GM12891 (cell line): ENCODE measurements at regions not wholly inside any gene's neighbourhood (a gene's known extent, or its start where the extent isn't known, plus 50 kb on each side); places are given as distances from the start of the nearest gene placed in this dataset.
A peak's percentile ranks its signal among the peaks of the same experiment; 100 is the strongest.
"Not testable (repeated sequence)": the region's sequence is repeated elsewhere in the genome, so short reads cannot be mapped to it uniquely, and the experiment has no call there.

Source experiments
- DNase-seq: peaks from one replicate; pipeline ENCODE4 v3.0.0; 2011; ENCODE audit warnings: low spot score; ENCODE audit not compliant: insufficient read length
- FAIRE-seq: peaks from 2 replicates; lab custom pipeline; 2011; peaks lifted over from hg19 to GRCh38; lab: Jason Lieb, UNC
- PAX5 ChIP-seq: IDR thresholded peaks from 2 replicates; pipeline ENCODE4 v1.6.1; 2011; ENCODE audit warnings: low read length, moderate library complexity, mild to moderate bottlenecking; ENCODE audit not compliant: insufficient read depth, severe bottlenecking
- POLR2A ChIP-seq: IDR thresholded peaks from 2 replicates; pipeline ENCODE4 v1.6.1; 2011; ENCODE audit warnings: low read depth, low read length, control low read depth
- POLR2AphosphoS5 ChIP-seq: IDR thresholded peaks from 2 replicates; pipeline ENCODE4 v1.6.1; 2011; ENCODE audit warnings: low read depth, low read length, control low read depth
- POU2F2 ChIP-seq: IDR thresholded peaks from 2 replicates; pipeline ENCODE4 v1.6.1; 2011; ENCODE audit warnings: low read depth, mild to moderate bottlenecking, control low read depth, low read length, moderate library complexity
- SPI1 ChIP-seq: IDR thresholded peaks from 2 replicates; pipeline ENCODE4 v1.6.1; 2011; ENCODE audit warnings: low read depth, low read length, control low read depth
- TAF1 ChIP-seq: IDR thresholded peaks from 2 replicates; pipeline ENCODE4 v1.6.1; 2011; ENCODE audit warnings: low read depth, low read length, control low read depth

DNA sequence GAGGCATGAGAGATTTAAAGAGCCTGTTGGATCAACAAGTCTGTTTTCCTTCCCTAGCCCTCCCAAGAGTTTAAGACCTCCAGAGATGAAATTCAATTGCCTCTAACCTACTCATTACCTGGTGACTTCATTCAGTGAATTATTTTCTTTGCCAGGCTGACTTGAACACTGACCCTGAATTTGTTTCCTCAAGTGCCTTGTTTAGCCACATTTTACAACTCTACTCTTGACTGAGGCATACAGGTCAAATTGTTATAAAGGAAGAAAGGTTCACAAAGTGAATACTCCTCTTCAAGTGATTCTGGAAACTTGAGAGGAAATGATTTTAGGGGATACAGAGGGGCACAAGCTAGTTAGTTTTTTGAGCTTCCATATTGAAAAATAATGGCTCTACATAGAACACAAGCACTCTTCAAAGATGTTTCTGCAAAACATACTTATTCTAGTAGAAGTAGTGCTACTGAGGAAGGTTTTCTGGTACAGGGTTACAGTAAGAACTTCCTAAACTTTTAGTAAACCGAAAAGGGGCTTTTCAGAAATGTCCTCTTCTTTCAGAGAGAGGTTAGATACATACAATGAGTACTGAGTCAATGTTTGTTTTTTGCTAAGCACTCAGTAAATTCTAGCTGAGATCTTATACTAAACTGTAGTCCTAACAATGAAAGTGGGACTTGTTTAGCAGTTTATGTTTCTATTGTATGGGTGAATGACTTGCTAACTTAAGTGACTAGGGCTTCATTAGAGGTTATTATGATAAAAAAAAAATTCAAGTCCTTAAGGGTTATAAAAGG lies 137.4 kb upstream of the SATB1 start:
- FAIRE-seq: no peak
- DNase-seq: no peak
- no peak for TF ChIP-seq POU2F2
- no peak for TF ChIP-seq SPI1
- TF ChIP-seq POLR2A: no peak
- TF ChIP-seq POLR2AphosphoS5: no peak
- no peak for TF ChIP-seq PAX5
- no peak for TF ChIP-seq TAF1

DNA sequence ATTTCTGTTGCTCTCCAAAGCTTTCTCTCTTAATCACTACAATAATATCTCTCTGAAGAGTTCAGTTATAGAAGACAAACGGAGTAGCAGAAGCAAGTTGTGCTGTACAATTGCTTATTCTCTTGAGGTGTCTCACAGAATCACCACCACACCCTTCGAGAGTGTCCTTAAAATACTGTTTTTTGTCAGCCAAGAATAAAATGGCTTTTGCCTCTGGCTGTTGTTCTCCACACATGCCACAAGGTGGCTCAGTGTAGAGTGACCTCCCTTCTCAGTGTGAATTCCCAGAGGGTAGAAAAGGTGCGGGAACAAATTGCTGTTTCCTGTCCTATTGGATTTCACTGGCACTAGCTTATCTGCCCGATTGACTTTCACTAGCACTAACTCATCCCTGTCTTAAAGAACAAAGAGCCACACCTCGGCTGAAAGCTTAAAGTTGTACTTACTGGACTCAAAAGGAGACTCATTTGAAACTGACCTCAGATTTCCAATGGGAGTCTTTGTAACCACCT lies 134.2 kb upstream of the SATB1 start:
- DNase-seq (no peak), FAIRE-seq (peak; percentile 76)
- TF ChIP-seq PAX5 (no peak), POLR2AphosphoS5 (no peak)

DNA sequence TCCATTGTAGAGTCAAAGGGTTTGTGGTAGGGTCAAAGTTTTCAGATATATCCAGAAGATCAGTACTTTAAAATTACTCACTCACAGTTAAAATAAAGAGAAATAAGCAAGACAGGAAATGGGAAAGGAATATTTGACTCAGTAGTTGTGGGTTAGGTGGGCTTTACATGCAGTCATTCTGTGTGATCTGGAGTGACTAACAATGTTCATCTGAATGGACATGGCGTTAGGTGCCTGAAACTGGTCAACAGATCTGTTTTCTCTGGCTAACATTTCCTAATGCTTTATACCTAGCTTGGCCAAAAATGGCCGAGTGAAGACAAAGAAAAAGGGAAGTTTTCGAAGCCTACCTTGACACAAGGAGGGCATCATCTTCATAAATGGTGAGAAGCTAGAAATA lies 133.4 kb upstream of the SATB1 start:
- DNase-seq (no peak), FAIRE-seq (no peak)
- TF ChIP-seq POU2F2: no peak
- TF ChIP-seq SPI1: no peak
- no peak for TF ChIP-seq POLR2A
- TF ChIP-seq TAF1: no peak
- TF ChIP-seq PAX5: no peak
- TF ChIP-seq POLR2AphosphoS5: no peak

DNA sequence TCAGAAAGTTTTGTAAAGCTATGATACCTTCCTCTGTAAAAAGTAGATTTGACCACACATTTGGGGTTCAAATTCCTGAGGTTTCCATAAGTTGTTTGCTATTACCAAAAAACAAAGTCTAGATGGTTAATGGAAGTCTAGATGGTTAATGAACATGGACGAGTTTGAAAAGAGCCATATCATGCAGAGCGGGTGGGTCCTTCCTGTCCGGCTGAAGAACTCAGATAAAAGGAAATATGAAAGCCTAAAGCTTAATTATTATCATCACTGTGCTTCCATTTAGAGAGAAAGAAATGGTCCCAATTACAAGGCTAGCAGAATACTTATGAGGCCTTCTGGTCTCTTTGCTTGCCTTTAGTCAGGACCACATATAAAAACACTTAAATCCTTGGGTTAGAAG lies 132.1 kb upstream of the SATB1 start:
- TF ChIP-seq TAF1 (no peak), POLR2AphosphoS5 (no peak)

DNA sequence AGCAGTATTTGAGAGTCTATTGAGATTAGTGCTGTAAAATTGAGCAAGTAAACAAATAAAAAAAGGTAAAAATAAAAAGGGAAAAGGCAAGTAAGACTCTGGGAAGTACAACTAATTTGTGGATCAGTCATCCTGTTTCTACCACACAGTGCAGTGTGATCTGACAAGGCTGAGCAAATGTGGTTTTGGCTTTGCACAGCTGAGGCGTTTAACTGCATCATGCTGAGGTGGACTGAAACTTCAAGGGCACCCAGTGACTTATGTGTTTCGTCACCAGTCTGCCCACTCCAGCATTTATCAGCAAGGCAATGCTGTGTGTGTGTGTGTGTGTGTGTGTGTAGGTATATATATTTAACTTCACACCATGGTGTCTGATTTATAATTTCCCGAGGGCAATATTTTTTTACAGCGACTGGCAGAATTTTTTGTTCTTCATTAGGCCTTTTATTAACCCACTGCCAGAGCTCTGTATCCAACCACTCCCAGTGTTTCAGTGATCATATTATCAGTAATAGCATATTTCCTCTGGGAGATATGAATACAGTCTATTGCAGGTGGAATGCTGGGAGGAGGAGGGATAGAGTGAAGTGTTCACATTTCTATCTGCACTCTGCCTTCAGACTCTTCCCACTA lies 131.5 kb upstream of the SATB1 start:
- FAIRE-seq: peak; percentile 5

More for the DNA sequence above, 132.1 kb upstream of the SATB1 start:
- FAIRE-seq (no peak), DNase-seq (no peak)

GRCh38 chr3:18556001-18556408 lies 130.9 kb upstream of the SATB1 start:
- no peak for DNase-seq
- TF ChIP-seq SPI1 (no peak), POLR2A (no peak), POLR2AphosphoS5 (no peak), PAX5 (no peak), TAF1 (no peak), POU2F2 (no peak)
- peak; percentile 45 for FAIRE-seq

More for the DNA sequence above, 131.5 kb upstream of the SATB1 start:
- DNase-seq: no peak
- TF ChIP-seq TAF1: no peak
- TF ChIP-seq POLR2A: no peak
- peak; percentile 33; the same call in 1 of the 2 replicates for TF ChIP-seq POU2F2

- not testable (repeated sequence) for DNase-seq, FAIRE-seq
Observed at GRCh38 chr3:18552579-18553105, 127.5 kb upstream of the SATB1 start.

- no peak for DNase-seq
- FAIRE-seq: no peak
- TF ChIP-seq SPI1 (no peak), POLR2AphosphoS5 (no peak), PAX5 (no peak), POU2F2 (no peak), POLR2A (no peak), TAF1 (no peak)
Observed at GRCh38 chr3:18546632-18547031, 121.5 kb upstream of the SATB1 start.

DNA sequence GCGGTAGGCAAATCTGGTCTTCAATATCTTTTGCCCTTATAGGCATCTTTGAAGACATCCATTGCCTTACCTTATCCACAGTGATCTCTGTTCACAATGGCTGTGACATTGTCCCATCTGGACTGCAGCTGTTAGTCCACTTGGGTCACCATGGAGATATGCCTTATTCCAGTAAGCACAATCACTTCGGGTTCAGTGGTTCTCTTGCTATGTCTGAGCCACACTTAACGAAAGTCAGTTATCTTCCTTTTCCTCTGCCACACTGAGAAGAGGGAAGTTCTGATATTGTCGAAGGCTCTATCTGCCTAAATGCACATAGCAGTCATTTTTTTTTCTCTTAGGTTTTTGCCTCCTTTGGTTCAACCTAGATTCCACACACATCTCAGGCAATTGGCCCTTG lies 119.0 kb upstream of the SATB1 start:
- FAIRE-seq: no peak

DNA sequence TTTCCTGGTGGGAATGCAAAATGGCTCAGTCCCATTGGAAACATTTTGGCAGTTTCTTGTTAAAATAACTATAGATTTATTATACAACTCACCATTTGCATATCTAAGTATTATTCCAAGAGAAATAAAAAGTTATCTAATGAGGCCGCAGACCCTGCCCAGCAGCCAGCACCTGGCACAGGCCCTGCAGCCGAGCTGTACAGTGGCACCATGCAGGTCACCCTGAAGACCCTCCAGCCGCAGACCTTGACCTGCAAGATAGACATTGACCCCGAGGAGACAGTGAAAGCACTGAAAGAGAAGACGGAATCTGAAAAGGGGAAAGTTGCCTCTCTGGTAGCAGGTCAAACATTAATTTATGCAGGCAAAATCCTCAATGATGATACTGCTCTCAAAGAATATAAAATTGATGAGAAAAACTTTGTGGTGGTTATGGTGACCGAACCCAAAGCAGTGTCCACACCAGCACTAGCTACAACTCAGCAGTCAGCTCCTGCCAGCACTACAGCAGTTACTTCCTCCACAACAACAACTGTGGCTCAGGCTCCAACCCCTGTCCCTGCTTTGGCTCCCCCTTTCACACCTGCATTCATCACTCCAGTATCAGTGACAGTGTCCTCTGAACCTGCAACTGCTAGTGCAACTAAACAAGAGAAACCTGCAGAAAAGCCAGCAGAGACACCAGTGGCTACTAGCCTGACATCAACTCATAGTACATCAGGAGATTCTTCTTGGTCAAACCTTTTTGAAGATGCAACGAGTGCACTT lies 113.5 kb upstream of the SATB1 start:
- FAIRE-seq (peak; percentile 23), DNase-seq (no peak)
- TF ChIP-seq POLR2A (no peak), POLR2AphosphoS5 (no peak), PAX5 (no peak), SPI1 (no peak), POU2F2 (no peak), TAF1 (no peak)

More for the DNA sequence above, 119.0 kb upstream of the SATB1 start:
- TF ChIP-seq SPI1 (no peak), PAX5 (no peak), POU2F2 (no peak), POLR2AphosphoS5 (no peak), TAF1 (no peak), POLR2A (no peak)
- no peak for DNase-seq

DNA sequence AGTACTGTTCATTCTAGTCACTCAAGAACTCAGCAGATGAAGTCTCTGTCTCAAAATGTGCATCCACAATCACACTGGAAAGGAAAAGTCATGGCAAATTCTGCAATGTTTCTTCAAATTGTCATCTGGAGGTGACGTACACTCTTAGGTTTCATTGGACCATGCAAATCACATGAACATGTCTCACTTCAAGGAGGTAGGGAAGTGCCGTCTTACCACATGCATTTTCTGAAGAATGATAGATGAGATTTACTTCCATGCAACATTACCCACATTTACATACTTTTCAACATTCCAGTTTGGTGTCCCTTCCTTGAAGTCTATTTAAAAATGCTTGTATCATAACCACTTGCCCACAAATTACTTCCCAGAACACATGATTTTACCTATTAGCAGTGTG lies 107.9 kb upstream of the SATB1 start:
- peak; percentile 9; the same call in 1 of the 2 replicates for TF ChIP-seq SPI1
- no peak for TF ChIP-seq POLR2AphosphoS5
- DNase-seq: no peak
- no peak for FAIRE-seq
